Panc1 (cell line): ENCODE measurements at regions not wholly inside any gene's neighbourhood (a gene's known extent, or its start where the extent isn't known, plus 50 kb on each side); places are given as distances from the start of the nearest gene placed in this dataset.
"Not testable (repeated sequence)": the region's sequence is repeated elsewhere in the genome, so short reads cannot be mapped to it uniquely, and the experiment has no call there.

Source experiments
- ATAC-seq: fragments of 200-7000 bp; cut with Tn5 transposase; 2 replicates; pipeline ENCODE4 v1.9.1; 2020; ENCODE audit warnings: mild to moderate bottlenecking, moderate library complexity
- BruUV-seq: library from RNA; stranded (reverse); fragments of 400-500 nt; replicated peaks from 2 replicates; lab custom pipeline; 2021; lab: Mats Ljungman, UMichigan
- CTCF ChIA-PET: fragments of 300-600 bp; sonication (Branson Sonifier 250); formaldehyde crosslinking; loops from one replicate; lab custom pipeline; 2022; ENCODE audit warnings: antibody characterized with exemption; lab: Charles Lee
- POLR2A ChIA-PET: fragments of 300-600 bp; sonication (Branson Sonifier 250); formaldehyde crosslinking; loops from one replicate; lab custom pipeline; 2022; ENCODE audit warnings: antibody characterized with exemption; lab: Charles Lee
- DNase-seq: peaks from one replicate; pipeline ENCODE4 v3.0.0-alpha.2; 2010; ENCODE audit warnings: low read depth, low spot score
- H3K27ac ChIP-seq: 2 replicates; pipeline ENCODE4 v1.5.1; 2011; ENCODE audit warnings: mild to moderate bottlenecking, low read length, inconsistent platforms
- H3K27me3 ChIP-seq: fragments of 200-500 bp; sonication (Bioruptor generic); 2 replicates; pipeline ENCODE4 v1.6.0; 2014; ENCODE audit warnings: low read length, inconsistent platforms; ENCODE audit not compliant: control insufficient read depth, insufficient read depth
- H3K36me3 ChIP-seq: fragments of 200-500 bp; sonication (Bioruptor generic); 2 replicates; pipeline ENCODE4 v1.5.1; 2014; ENCODE audit warnings: inconsistent platforms, mild to moderate bottlenecking, low read length, moderate library complexity; ENCODE audit not compliant: control insufficient read depth, insufficient read depth
- H3K4me1 ChIP-seq: 2 replicates; pipeline ENCODE4 v1.5.1; 2011; ENCODE audit warnings: inconsistent platforms, mild to moderate bottlenecking, low read length, moderate library complexity; ENCODE audit not compliant: control insufficient read depth, insufficient read depth
- H3K4me3 ChIP-seq, 2 experiments: 2 replicates each; pipeline ENCODE4 v1.5.1; 2011 to 2012; ENCODE audit warnings: low read depth in 2 of 2, low read length in 2 of 2, mild to moderate bottlenecking in 2 of 2, inconsistent platforms in 1 of 2, moderate library complexity in 1 of 2
- H3K9me3 ChIP-seq: fragments of 200-500 bp; sonication (Bioruptor generic); 2 replicates; pipeline ENCODE4 v1.5.1; 2014; ENCODE audit warnings: low read depth, mild to moderate bottlenecking, inconsistent platforms, low read length, moderate library complexity; ENCODE audit not compliant: control insufficient read depth, insufficient read depth
- CTCF ChIP-seq: fragments of 450-650 bp; IDR thresholded peaks from 2 replicates; pipeline ENCODE4 v1.5.1; 2017; ENCODE audit warnings: mild to moderate bottlenecking
- POLR2AphosphoS5 ChIP-seq: IDR thresholded peaks from 2 replicates; pipeline ENCODE4 v1.6.1; 2012; ENCODE audit warnings: mild to moderate bottlenecking, low read depth, low read length, moderate library complexity
- REST ChIP-seq, 2 experiments: IDR thresholded peaks; 2 replicates each; pipeline ENCODE4 v1.6.1; 2011 to 2012; ENCODE audit warnings: low read depth in 2 of 2, control low read depth in 1 of 2, low read length in 1 of 2, mild to moderate bottlenecking in 1 of 2, moderate library complexity in 1 of 2; ENCODE audit not compliant: insufficient read depth in 1 of 2
- SIN3A ChIP-seq: IDR thresholded peaks from 2 replicates; pipeline ENCODE4 v1.6.1; 2012; ENCODE audit warnings: low read depth, mild to moderate bottlenecking, low read length, moderate library complexity, borderline replicate concordance; ENCODE audit not compliant: insufficient read depth
- TCF7L2 ChIP-seq: IDR thresholded peaks from 2 replicates; pipeline ENCODE4 v1.6.1; 2011; ENCODE audit warnings: mild to moderate bottlenecking, low read depth, low read length, inconsistent platforms
- in situ Hi-C: cut with HindIII; loops from 2 replicates; pipeline ENCODE4 v1.10.0; 2016; ENCODE audit warnings: low sequenced_read_pairs, low pct_unique_long_range_greater_than_20kb
- intact Hi-C: fragments of 100-400 bp; cut with micrococcal nuclease; formaldehyde crosslinking; loops from one replicate; pipeline ENCODE4 v1.10.0; 2022; ENCODE audit not compliant: unreplicated experiment

DNA sequence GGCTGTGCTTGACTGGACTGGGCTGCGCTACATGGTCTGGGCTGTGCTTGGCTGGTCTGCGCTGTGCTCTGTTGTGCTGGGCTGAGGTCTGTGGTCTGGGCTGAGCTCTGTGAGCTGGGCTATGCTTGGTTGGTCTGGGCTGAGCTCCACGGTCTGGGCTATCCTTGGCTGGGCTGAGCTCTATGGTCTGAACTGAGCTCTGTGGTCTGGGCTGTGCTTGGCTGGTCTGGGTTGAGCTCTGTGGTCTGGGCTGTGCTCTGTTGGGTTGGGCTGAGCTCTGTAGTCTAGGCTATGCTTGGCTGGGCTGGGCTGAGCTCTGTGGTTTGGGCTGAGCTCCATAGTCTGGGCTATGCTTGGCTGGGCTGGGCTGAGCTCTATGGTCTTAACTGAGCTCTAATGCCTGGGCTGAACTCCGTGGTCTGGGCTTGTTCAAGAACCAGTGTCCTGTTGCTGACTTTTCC, 92.0 kb downstream of the PLXNA1 start:
- CTCF ChIA-PET: no interaction called here
- Histone ChIP-seq H3K36me3 (no peaks in the 10 kb centered on the region), H3K27me3 (no peaks in the 10 kb centered on the region), H3K4me1 (peaks cover 4% of the 10 kb centered on the region), H3K4me3 (no peak overlapping the region), H3K9me3 (no peaks in the 10 kb centered on the region), H3K27ac (no peak overlapping the region)
- BruUV-seq: no TSS peak
- POLR2A ChIA-PET: no interaction called here
- DNase-seq (no peak), ATAC-seq (peak; percentile 84)
- no peak for TF ChIP-seq REST (IDR thresholded peaks at IDR 0.05; ENCODE audit: insufficient read depth in 1 of 2, low read depth in 2 of 2, low read length in 1 of 2)
- no peak for TF ChIP-seq TCF7L2
- TF ChIP-seq SIN3A: no peak
- TF ChIP-seq CTCF: no peak
- no peak for TF ChIP-seq POLR2AphosphoS5
- intact Hi-C loops: no loop called here
- in situ Hi-C loops: no loop called here

DNA sequence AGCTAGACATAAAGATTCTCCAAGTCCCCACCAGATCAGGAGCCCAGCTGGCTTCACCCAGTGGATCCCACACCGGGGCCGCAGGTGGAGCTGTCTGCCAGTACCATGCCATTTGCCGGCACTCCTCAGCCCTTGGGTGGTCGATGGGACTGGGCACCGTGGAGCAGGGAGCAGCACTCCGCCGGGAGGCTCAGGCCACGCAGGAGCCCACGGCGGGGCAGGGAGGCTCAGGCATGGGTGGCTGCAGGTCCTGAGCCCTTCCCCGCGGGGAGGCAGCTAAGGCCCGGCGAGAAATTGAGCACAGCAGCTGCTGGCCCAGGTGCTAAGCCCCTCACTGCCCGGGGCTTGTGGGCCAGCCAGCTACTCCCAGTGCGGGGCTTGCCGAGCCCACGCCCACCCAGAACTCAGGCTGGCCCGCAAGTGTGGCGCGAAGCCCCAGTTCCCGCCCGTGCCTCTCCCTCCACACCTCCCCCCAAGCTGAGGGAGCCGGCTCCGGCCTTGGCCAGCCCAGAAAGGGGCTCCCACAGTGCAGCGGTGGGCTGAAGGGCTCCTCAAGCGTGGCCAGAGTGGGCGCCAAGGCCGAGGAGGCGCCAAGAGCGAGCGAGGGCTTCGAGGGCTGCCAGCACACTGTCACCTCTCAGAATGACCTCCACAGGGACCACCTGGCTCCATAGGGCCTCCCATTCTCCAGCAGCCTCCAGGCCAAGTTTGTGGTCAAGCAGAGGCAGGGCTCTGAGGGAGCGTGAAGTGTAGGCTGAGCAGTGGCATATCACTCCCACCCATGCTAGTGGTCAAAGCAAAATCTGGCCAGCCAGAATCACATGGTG, 93.5 kb downstream of the PLXNA1 start:
- H3K9me3 ChIP-seq, POLR2A ChIA-PET, ATAC-seq, H3K4me3 ChIP-seq, CTCF ChIA-PET, H3K27me3 ChIP-seq, DNase-seq, H3K4me1 ChIP-seq, BruUV-seq, H3K36me3 ChIP-seq, in situ Hi-C loops, intact Hi-C loops, H3K27ac ChIP-seq: not testable (repeated sequence)

GRCh38 chr3:127077068-127077467, 94.2 kb downstream of the PLXNA1 start:
- H3K27me3 ChIP-seq: no peaks in the 10 kb centered on the region
- ChIA-PET POLR2A (no interaction called here), CTCF (no interaction called here)
- no peak overlapping the region for H3K27ac ChIP-seq
- no peak overlapping the region for H3K4me3 ChIP-seq
- no peak for TF ChIP-seq CTCF
- no peak for TF ChIP-seq TCF7L2
- TF ChIP-seq REST (IDR thresholded peaks at IDR 0.05; ENCODE audit: insufficient read depth in 1 of 2, low read depth in 2 of 2, low read length in 1 of 2): no peak
- no peak for TF ChIP-seq POLR2AphosphoS5
- TF ChIP-seq SIN3A: no peak
- intact Hi-C loops (no loop called here), in situ Hi-C loops (no loop called here)
- BruUV-seq: no TSS peak
- H3K36me3 ChIP-seq: no peaks in the 10 kb centered on the region
- peaks cover 4% of the 10 kb centered on the region for H3K4me1 ChIP-seq
- no peak for DNase-seq
- no peaks in the 10 kb centered on the region for H3K9me3 ChIP-seq
- ATAC-seq: no peak
